Sigmoid colon (tissue), 4 donors: ENCODE measurements at regions not wholly inside any gene's neighbourhood (a gene's known extent, or its start where the extent isn't known, plus 50 kb on each side); places are given as distances from the start of the nearest gene placed in this dataset.

ENCODE experiments used
- EP300 ChIP-seq, 4 donors: sonication (generic); formaldehyde crosslinking; IDR thresholded peaks; one replicate each; pipeline ENCODE4 v1.6.1; 2017; ENCODE audit warnings: antibody characterized with exemption in 4 of 4
- POLR2A ChIP-seq, 2 donors: fragments of 450-650 bp; IDR thresholded peaks; one replicate each; pipeline ENCODE4 v1.6.1; 2016; ENCODE audit warnings: antibody characterized with exemption in 2 of 2, mild to moderate bottlenecking in 2 of 2, moderate library complexity in 2 of 2
- POLR2AphosphoS5 ChIP-seq, 4 donors: sonication (generic); formaldehyde crosslinking; IDR thresholded peaks; one replicate each; pipeline ENCODE4 v1.6.1; 2017; ENCODE audit warnings: antibody characterized with exemption in 4 of 4
- TF ChIP-seq, protein P1 (sequence below), 4 experiments: fragments of 450-650 bp in 3 of 4; fragments of 200-600 bp in 1 of 4; IDR thresholded peaks; one replicate each; pipeline ENCODE4 v1.5.1; 2016 to 2019; ENCODE audit warnings: antibody characterized with exemption in 4 of 4, mild to moderate bottlenecking in 3 of 4, moderate library complexity in 2 of 4

DNA sequence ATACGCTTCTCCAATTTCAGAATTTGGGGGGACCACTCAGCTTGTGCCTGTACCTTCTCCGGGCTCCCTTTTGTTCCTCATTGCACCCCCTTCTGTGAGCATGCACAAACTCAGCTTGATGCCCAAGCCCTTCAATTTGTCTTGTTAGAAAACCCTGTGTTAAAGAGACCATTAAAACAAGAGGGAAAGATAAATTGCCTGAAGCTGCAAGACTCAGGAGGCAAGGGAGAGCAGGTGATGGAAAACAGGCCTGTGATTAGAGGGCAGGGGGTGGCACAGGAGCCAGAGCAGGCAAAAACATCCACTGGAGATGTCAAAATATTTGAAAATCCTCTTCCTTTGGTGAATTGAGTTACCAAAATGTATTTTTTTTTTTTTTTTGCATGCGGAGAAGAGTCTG, 121.7 kb downstream of the MIAT start:
- TF ChIP-seq, protein P1, sequence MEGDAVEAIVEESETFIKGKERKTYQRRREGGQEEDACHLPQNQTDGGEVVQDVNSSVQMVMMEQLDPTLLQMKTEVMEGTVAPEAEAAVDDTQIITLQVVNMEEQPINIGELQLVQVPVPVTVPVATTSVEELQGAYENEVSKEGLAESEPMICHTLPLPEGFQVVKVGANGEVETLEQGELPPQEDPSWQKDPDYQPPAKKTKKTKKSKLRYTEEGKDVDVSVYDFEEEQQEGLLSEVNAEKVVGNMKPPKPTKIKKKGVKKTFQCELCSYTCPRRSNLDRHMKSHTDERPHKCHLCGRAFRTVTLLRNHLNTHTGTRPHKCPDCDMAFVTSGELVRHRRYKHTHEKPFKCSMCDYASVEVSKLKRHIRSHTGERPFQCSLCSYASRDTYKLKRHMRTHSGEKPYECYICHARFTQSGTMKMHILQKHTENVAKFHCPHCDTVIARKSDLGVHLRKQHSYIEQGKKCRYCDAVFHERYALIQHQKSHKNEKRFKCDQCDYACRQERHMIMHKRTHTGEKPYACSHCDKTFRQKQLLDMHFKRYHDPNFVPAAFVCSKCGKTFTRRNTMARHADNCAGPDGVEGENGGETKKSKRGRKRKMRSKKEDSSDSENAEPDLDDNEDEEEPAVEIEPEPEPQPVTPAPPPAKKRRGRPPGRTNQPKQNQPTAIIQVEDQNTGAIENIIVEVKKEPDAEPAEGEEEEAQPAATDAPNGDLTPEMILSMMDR (IDR thresholded peaks at IDR 0.05) = no peak
- TF ChIP-seq POLR2A (IDR thresholded peaks at IDR 0.05) (no peak), POLR2AphosphoS5 (IDR thresholded peaks at IDR 0.05) (no peak), EP300 (IDR thresholded peaks at IDR 0.05) (no peak)
